NCI-H524 treated with DMSO at 0.1 percent for 48 hours (cell line): ENCODE measurements at regions not wholly inside any gene's neighbourhood (a gene's known extent, or its start where the extent isn't known, plus 50 kb on each side); places are given as distances from the start of the nearest gene placed in this dataset.
"Not testable (repeated sequence)": the region's sequence is repeated elsewhere in the genome, so short reads cannot be mapped to it uniquely, and the experiment has no call there.

Experiments used
- DNase-seq: peaks from one replicate; lab custom pipeline; 2025; lab: John Stamatoyannopoulos, UW

GRCh38 chr1:232131715-232132391 lies 498.1 kb downstream of the SIPA1L2 start:
- DNase-seq = no peak

DNA sequence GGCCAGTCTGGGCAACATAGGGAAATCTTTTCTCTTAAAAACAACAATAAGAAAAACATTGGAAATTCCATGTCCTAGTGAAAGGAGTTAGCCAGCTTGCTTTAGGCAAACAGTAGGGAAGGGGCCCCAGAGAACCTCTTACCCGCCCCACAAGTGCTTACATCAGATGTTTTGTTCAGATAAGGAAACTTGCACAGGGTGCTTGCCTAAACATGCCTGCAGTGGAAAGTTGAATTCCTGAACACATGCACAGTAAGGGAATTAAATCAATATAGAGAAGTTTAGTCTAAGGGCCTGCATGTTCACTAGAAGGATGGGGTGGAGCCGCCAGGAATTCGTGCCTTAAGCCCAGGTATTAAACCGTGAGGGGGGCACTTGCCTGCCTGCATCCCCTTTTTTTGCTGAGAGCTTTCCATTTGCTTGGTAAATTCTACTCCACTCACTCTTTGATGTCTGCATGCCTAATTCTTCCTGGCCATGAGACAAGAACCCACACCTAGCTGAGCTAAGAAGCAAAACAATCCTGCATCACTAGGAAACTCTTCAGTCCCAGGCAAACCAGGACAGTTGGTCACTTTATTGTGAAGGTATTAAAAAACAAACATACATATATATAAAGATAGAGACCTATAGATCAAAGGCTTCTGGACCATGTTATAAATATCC lies 499.0 kb downstream of the SIPA1L2 start:
- no peak for DNase-seq

GRCh38 chr1:232127190-232127589 lies 500.6 kb downstream of the DISC1 start:
- no peak for DNase-seq

- no peak for DNase-seq
Measured at GRCh38 chr1:232123775-232124659, 497.4 kb downstream of the DISC1 start.

DNA sequence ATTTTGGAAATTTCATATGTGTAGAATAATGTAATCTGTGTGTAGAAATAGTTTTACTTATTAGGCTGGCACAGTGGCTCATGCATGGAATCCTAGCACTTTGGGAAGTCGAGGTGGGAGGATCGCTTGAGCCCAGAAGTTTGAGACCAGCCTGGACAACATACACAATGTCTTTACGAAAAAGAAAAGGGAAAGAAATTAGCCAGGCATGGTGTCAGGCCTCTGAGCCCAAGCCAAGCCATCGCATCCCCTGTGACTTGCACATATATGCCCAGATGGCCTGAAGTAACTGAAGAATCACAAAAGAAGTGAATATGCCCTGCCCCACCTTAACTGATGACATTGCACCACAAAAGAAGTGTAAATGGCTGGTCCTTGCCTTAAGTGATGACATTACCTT lies 491.3 kb downstream of the DISC1 start:
- DNase-seq = not testable (repeated sequence)

- DNase-seq = peak; percentile 4
Measured at GRCh38 chr1:232114985-232115384, 488.4 kb downstream of the DISC1 start.

DNA sequence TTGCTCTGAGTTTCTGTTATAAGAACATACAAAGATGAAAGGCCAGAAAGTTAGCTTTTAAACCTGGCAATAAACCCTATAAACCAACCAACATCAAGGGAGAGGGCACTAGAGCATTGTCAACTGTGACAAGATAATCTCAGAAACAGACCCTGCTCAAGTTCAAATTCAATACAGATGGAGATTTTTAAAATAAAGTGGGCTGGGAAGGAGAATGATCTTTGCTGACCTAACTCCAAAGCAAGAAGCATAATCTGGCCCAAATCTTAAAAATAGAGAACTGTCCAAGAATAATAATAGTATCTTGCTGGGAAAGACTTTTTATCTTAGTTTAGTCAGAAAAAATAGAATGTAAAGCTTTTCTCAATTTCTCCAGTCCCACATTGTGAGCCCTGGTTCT lies 485.5 kb downstream of the DISC1 start:
- DNase-seq = no peak

DNA sequence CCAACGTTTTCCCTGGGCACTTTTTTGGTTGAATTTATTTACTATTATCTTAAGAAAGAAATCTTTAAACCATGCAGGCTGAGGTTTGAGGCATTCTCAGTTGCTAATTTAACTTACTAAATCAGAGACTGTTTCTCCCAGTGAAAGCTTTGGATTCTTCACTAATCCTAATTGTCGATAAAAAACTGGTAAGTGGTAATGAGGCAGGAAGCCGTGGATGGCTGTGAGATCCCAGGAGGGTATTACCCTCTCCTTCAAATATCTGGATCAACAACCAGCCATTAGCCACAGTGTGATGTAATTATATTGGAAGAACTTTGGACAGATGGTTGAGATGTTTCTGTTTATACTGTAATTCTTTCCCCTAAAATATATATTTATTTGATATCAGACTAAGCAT lies 485.0 kb downstream of the DISC1 start:
- DNase-seq = peak; percentile 3

GRCh38 chr1:232110281-232111090 lies 483.9 kb downstream of the DISC1 start:
- no peak for DNase-seq

DNA sequence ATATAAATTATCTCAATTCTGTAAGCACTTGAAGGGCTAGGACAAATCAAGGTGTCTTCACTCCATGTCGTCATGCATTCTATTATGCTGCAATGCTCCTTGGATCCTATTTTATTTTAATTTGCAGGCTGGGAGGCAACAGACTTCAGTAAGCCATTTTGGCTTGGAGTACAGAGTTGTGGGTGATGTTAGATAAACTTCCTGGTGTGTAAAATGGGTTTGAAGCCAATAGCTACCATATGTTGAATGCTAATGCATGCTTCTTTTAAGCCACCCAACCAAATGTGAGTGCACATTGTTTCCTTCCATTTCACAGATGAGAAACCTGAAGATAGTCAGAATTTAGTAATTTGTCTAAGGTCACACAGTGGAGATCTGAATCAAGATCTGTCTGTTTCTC lies 482.8 kb downstream of the DISC1 start:
- DNase-seq = no peak

DNA sequence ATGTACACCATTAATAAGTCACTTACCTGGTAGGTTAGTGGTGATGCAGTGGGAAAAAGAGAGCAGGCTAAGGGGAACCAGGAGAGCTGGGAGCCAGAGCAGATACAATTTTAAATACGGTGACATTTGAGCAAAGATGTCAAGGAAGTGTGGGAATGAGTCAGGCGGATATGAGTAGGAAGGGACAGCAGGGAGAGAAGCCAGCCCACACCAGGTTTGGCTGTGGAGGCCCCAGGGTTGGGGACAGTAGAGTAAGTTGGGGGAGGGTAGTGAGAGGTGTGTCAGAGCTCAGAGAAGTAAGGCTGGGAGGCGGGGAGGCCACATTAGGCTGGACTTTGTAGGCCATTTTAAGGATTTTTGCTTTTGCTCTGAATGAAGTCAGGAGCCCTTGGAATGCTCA lies 482.0 kb downstream of the DISC1 start:
- no peak for DNase-seq

- no peak for DNase-seq
Measured at GRCh38 chr1:232106415-232106814, 479.8 kb downstream of the DISC1 start.

DNA sequence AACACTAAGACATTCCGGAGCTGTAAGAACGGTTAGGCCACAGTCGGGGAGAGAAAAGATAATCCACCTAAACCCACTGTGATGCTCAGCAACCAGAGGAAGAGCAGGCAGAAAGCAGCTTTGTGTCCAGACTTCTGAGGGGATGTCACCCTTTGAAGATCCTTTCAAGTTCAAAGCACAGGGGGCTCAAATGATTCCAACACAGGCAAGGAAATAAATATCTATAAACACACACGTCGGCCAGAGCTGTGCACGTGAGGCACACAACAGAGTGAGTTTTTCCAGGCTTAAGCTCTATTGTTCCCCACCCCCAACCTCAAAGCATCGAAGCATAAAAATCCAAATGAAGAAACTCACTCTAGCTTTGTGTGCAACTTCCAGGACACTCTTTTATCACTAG lies 479.0 kb downstream of the DISC1 start:
- DNase-seq = no peak

DNA sequence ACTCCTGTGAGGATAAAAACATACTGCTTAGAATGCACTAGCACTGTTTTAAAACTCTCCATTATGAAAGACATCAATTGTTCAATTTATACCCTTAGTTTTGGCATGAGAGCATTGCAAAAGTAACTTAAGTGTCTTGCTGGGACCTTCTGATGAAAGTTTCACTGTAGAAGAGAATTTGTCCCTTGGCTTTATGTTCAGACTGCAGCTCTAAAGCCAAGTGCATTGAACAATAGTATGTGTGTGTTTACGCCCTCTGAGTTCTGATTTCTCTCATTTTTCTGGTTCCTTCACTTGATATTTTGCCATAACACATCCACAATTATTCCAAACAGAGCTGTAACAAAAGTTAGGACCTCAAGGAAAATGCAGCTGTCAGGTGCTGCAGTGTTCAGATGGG lies 474.6 kb downstream of the DISC1 start:
- DNase-seq = no peak

- DNase-seq = no peak
Measured at GRCh38 chr1:232096751-232097150, 470.2 kb downstream of the DISC1 start.
